ENCODE measurements at regions not wholly inside any gene's neighbourhood (a gene's known extent, or its start where the extent isn't known, plus 50 kb on each side); places are given as distances from the start of the nearest gene placed in this dataset.

DNA sequence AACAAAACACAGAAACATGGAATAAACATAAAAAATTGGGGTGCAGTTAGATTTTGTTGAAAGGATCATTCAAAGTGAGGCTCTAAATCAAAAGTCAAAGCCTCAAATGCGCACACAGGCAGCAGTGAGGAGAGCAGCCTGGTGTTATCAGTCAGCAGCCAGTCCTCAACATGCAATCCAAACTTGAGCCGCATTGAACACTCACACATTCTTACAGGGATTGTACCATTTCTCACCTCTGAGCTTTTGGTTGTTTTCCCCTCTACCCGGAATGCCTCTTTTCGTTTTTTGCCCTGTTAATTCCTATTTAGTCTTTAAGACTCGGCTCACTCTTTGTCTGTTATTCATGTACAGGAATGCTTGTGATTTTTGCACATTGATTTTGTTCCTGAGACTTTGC, 81.1 kb upstream of the PUM3 start:
- Histone ChIP-seq H3K4me1 (replicated peaks in 1 of 2; ENCODE audit: control insufficient read depth in 2 of 2, insufficient read depth in 2 of 2, low read length in 2 of 2) (no peaks in the 10 kb centered on the region), H3K27me3 (ENCODE audit: control insufficient read depth in 2 of 2, insufficient read depth in 2 of 2, low read length in 2 of 2) (no peaks in the 10 kb centered on the region), H2AFZ (ENCODE audit: low read depth, low read length) (no peak overlapping the region), H3K9me1 (ENCODE audit: control insufficient read depth, insufficient read depth, low read length) (no peaks in the 10 kb centered on the region), H3K79me2 (ENCODE audit: control insufficient read depth, insufficient read depth, low read length) (no peaks in the 10 kb centered on the region), H3K36me3 (ENCODE audit: control insufficient read depth, insufficient read depth, low read length) (no peaks in the 10 kb centered on the region), H3K4me2 (ENCODE audit: insufficient read depth, low read length) (no peak overlapping the region), H3K4me3 (no peak overlapping the region), H3K9me3 (replicated peaks; ENCODE audit: control insufficient read depth, insufficient read depth, low read depth, low read length) (no peaks in the 10 kb centered on the region), H3K27ac (ENCODE audit: extremely low read depth, low read depth, low read length) (no peak overlapping the region), H3K9ac (ENCODE audit: insufficient read depth in 1 of 2, low read depth in 2 of 2, low read length in 2 of 2) (no peak overlapping the region), H4K20me1 (replicated peaks; ENCODE audit: control insufficient read depth, insufficient read depth, low read length) (no peaks in the 10 kb centered on the region)
- intact Hi-C loops (cut with micrococcal nuclease) (no loop called here), in situ Hi-C loops (cut with MboI) (no loop called here)
- ChIA-PET CTCF (ENCODE audit: low intra/inter-chr PET ratio) (no interaction called here), POLR2A (no interaction called here)
- FAIRE-seq, result no peak
- TF ChIP-seq CREB1 (IDR thresholded peaks at IDR 0.05), result no peak
- no peak for TF ChIP-seq CREB1 (CRISPR knock-in tag; IDR thresholded peaks at IDR 0.05)
- no peak for DNase-seq (ENCODE audit: extremely low read depth in 1 of 4, low spot score in 3 of 4)
- 2% methylated on average over 5 of the region's 5 CpGs for WGBS (ENCODE audit: insufficient coverage, low coverage, missing lambda C conversion rate)
- no peak for ATAC-seq
- BruUV-seq (replicated peaks), result no TSS peak

DNA sequence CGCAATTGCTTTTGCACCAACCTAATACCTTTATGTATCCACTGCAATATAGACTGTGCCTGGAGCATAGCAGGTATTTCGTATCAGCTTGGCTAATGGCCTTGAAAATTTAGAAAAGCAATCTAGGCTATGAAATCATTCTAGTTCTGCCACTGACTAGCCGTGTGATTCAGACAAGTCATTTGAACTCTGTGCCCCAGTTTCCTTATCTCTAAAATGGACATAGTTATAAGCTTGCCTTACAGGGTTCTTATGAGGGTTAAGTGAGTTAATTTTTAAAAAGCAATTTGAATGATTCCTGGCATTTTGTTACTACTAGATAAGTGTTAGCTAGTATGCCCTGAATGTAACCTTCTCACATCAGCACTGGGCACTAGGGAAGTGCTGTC, 80.5 kb upstream of the PUM3 start:
- H3K4me3 ChIP-seq, result no peak overlapping the region
- in situ Hi-C loops (cut with MboI), result no loop called here
- H3K36me3 ChIP-seq (ENCODE audit: control insufficient read depth, insufficient read depth, low read length), result no peaks in the 10 kb centered on the region
- H3K27ac ChIP-seq (ENCODE audit: extremely low read depth, low read depth, low read length), result no peak overlapping the region
- H3K9ac ChIP-seq (ENCODE audit: insufficient read depth in 1 of 2, low read depth in 2 of 2, low read length in 2 of 2), result no peak overlapping the region
- WGBS (ENCODE audit: insufficient coverage, low coverage, missing lambda C conversion rate), result 0% methylated on average over 3 of the region's 3 CpGs
- BruUV-seq (replicated peaks), result no TSS peak
- TF ChIP-seq DEAF1 (CRISPR knock-in tag; IDR thresholded peaks at IDR 0.05), result no peak
- no peak for TF ChIP-seq EP400 (IDR thresholded peaks at IDR 0.05)
- no peak for TF ChIP-seq RAD51 (IDR thresholded peaks at IDR 0.05; ENCODE audit: borderline replicate concordance, low read depth)
- TF ChIP-seq TCF3 (CRISPR knock-in tag; IDR thresholded peaks at IDR 0.05), result no peak
- TF ChIP-seq PHF20 (IDR thresholded peaks at IDR 0.05; ENCODE audit: partially characterized antibody), result no peak
- no peak for TF ChIP-seq CREB3 (tag; conservative IDR thresholded peaks at IDR 0.05; ENCODE audit: low read depth)
- no peak for TF ChIP-seq ELF4 (CRISPR knock-in tag; IDR thresholded peaks at IDR 0.05)
- no peak for TF ChIP-seq CREB1 (IDR thresholded peaks at IDR 0.05)
- no peak for TF ChIP-seq CREB1 (CRISPR knock-in tag; IDR thresholded peaks at IDR 0.05)
- TF ChIP-seq TBP (optimal IDR thresholded peaks at IDR 0.05; ENCODE audit: low read depth, low read length), result no peak
- no peak for TF ChIP-seq NR1H2 (CRISPR knock-in tag; IDR thresholded peaks at IDR 0.05)
- TF ChIP-seq CC2D1A (IDR thresholded peaks at IDR 0.05), result no peak
- FAIRE-seq (no peak), ATAC-seq (no peak), DNase-seq (ENCODE audit: extremely low read depth in 1 of 4, low spot score in 3 of 4) (no peak)
- intact Hi-C loops (cut with micrococcal nuclease), result no loop called here
- no peak overlapping the region for H2AFZ ChIP-seq (ENCODE audit: low read depth, low read length)
- H3K4me1 ChIP-seq (replicated peaks in 1 of 2; ENCODE audit: control insufficient read depth in 2 of 2, insufficient read depth in 2 of 2, low read length in 2 of 2), result no peaks in the 10 kb centered on the region
- CTCF ChIA-PET (ENCODE audit: low intra/inter-chr PET ratio), result no interaction called here
- H3K9me3 ChIP-seq (replicated peaks; ENCODE audit: control insufficient read depth, insufficient read depth, low read depth, low read length), result no peaks in the 10 kb centered on the region
- POLR2A ChIA-PET, result no interaction called here
- no peaks in the 10 kb centered on the region for H3K27me3 ChIP-seq (ENCODE audit: control insufficient read depth in 2 of 2, insufficient read depth in 2 of 2, low read length in 2 of 2)
- no peaks in the 10 kb centered on the region for H3K79me2 ChIP-seq (ENCODE audit: control insufficient read depth, insufficient read depth, low read length)
- H3K9me1 ChIP-seq (ENCODE audit: control insufficient read depth, insufficient read depth, low read length), result no peaks in the 10 kb centered on the region
- no peak overlapping the region for H3K4me2 ChIP-seq (ENCODE audit: insufficient read depth, low read length)
- H4K20me1 ChIP-seq (replicated peaks; ENCODE audit: control insufficient read depth, insufficient read depth, low read length), result no peaks in the 10 kb centered on the region

All from K562 (cell line).